ENCODE measurements at regions not wholly inside any gene's neighbourhood (a gene's known extent, or its start where the extent isn't known, plus 50 kb on each side); places are given as distances from the start of the nearest gene placed in this dataset.

- TF ChIP-seq CTCF (IDR thresholded peaks at IDR 0.05; ENCODE audit: low read depth, low read length) (no peak), MAX (IDR thresholded peaks at IDR 0.05; ENCODE audit: low read depth, low read length) (no peak), POLR2A (IDR thresholded peaks at IDR 0.05; ENCODE audit: extremely low read depth, insufficient read length) (no peak), MYC (IDR thresholded peaks at IDR 0.05; ENCODE audit: low read depth, low read length) (no peak)
Observed at GRCh38 chr3:102668247-102668646, 233.4 kb downstream of the ZPLD1 start.

Data from NB4 (cell line).